ENCODE measurements at regions not wholly inside any gene's neighbourhood (a gene's known extent, or its start where the extent isn't known, plus 50 kb on each side); places are given as distances from the start of the nearest gene placed in this dataset.

GRCh38 chr1:100631015-100631551, 88.5 kb upstream of the VCAM1 start:
- no peak for TF ChIP-seq CTCF (IDR thresholded peaks at IDR 0.05; ENCODE audit: low read length)
- TF ChIP-seq EZH2phosphoT487 (IDR thresholded peaks at IDR 0.05; ENCODE audit: low read length), result no peak
- no peak for TF ChIP-seq EZH2 (optimal IDR thresholded peaks at IDR 0.05; ENCODE audit: low read depth, low read length)

Data from MM.1S (cell line).